ENCODE measurements at regions not wholly inside any gene's neighbourhood (a gene's known extent, or its start where the extent isn't known, plus 50 kb on each side); places are given as distances from the start of the nearest gene placed in this dataset.

DNA sequence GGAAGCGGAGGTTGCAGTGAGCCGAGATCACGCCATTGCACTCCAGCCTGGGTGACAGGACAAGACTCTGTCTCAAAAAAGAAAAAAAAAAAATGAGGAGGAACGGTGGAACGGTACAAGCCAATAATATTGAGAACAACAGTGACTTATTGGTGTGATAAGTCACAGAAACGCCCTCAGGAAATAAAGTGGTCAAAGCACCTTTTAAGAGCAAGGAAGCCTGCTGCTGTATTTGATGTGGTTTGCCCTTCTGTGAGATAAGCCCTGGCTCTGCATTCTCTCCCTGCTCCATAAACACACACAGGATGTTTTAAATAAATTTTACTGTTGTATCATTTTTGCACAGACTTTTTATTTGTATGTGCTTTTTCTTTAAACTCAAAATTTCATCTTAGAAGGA lies 269.9 kb upstream of the MSX2 start:
- no peak for TF ChIP-seq IKZF2 (IDR thresholded peaks at IDR 0.05)
- no peak for TF ChIP-seq CHD1 (IDR thresholded peaks at IDR 0.05; ENCODE audit: low read depth, low read length)

Measured in GM12878 (cell line).